GM23338 (cell line): ENCODE measurements at regions not wholly inside any gene's neighbourhood (a gene's known extent, or its start where the extent isn't known, plus 50 kb on each side); places are given as distances from the start of the nearest gene placed in this dataset.

ENCODE experiments used
- ATAC-seq: fragments of 200-7000 bp; cut with Tn5 transposase; 3 replicates; pipeline ENCODE4 v1.9.1; 2020
- DNase-seq: peaks from one replicate; pipeline ENCODE4 v3.0.0-alpha.2; 2015; ENCODE audit warnings: low spot score
- H2AFZ ChIP-seq: fragments of 200-600 bp; sonication (generic); 2 replicates; pipeline ENCODE4 v1.8.0; 2016; ENCODE audit warnings: antibody characterized with exemption, mild to moderate bottlenecking, moderate library complexity
- H3F3A ChIP-seq: fragments of 200-600 bp; sonication (generic); replicated peaks from 2 replicates; pipeline ENCODE4 v1.8.0; 2017; ENCODE audit warnings: antibody characterized with exemption, mixed run types, low read depth
- H3K27ac ChIP-seq: fragments of 200-600 bp; sonication (generic); 2 replicates; pipeline ENCODE4 v1.6.1; 2016; ENCODE audit warnings: low read depth
- H3K27me3 ChIP-seq: fragments of 200-600 bp; sonication (generic); 2 replicates; pipeline ENCODE4 v1.8.0; 2016; ENCODE audit warnings: mild to moderate bottlenecking, mixed run types, moderate library complexity; ENCODE audit not compliant: insufficient read depth
- H3K36me3 ChIP-seq: fragments of 200-600 bp; sonication (generic); 2 replicates; pipeline ENCODE4 v1.8.0; 2016; ENCODE audit warnings: mild to moderate bottlenecking; ENCODE audit not compliant: insufficient read depth
- H3K4me1 ChIP-seq: fragments of 200-600 bp; sonication (generic); 2 replicates; pipeline ENCODE4 v1.8.0; 2016; ENCODE audit warnings: mild to moderate bottlenecking, moderate library complexity; ENCODE audit not compliant: insufficient read depth
- H3K4me2 ChIP-seq: fragments of 200-600 bp; sonication (generic); 2 replicates; pipeline ENCODE4 v1.7.1; 2017; ENCODE audit warnings: mixed run types
- H3K4me3 ChIP-seq: fragments of 200-600 bp; sonication (generic); 2 replicates; pipeline ENCODE4 v1.6.1; 2016; ENCODE audit warnings: mixed run types
- H3K79me2 ChIP-seq: fragments of 200-600 bp; sonication (generic); replicated peaks from 2 replicates; pipeline ENCODE4 v1.8.0; 2017; ENCODE audit warnings: mild to moderate bottlenecking; ENCODE audit not compliant: insufficient read depth
- H3K9me2 ChIP-seq: fragments of 200-600 bp; sonication (generic); 2 replicates; pipeline ENCODE4 v1.8.0; 2017; ENCODE audit not compliant: insufficient read depth
- H4K20me1 ChIP-seq: fragments of 200-600 bp; sonication (generic); replicated peaks from 2 replicates; pipeline ENCODE4 v1.8.0; 2017; ENCODE audit warnings: mild to moderate bottlenecking; ENCODE audit not compliant: insufficient read depth
- H3K27ac Mint-ChIP-seq: 2 replicates; pipeline ENCODE4 v1.8.0; 2020; ENCODE audit warnings: inconsistent platforms, mild to moderate bottlenecking, moderate library complexity, mixed read lengths
- H3K27me3 Mint-ChIP-seq: 3 replicates; pipeline ENCODE4 v1.8.0; 2022; ENCODE audit warnings: low read depth, mild to moderate bottlenecking, moderate library complexity, mixed read lengths, inconsistent platforms; ENCODE audit not compliant: insufficient read depth, poor library complexity
- H3K36me3 Mint-ChIP-seq: 3 replicates; pipeline ENCODE4 v1.8.0; 2021; ENCODE audit warnings: low read depth, mild to moderate bottlenecking, inconsistent platforms, moderate library complexity, mixed read lengths
- H3K4me1 Mint-ChIP-seq: 3 replicates; pipeline ENCODE4 v1.8.0; 2020; ENCODE audit warnings: mild to moderate bottlenecking, inconsistent platforms, mixed read lengths
- H3K4me3 Mint-ChIP-seq: 3 replicates; pipeline ENCODE4 v1.8.0; 2021; ENCODE audit warnings: moderate library complexity, mild to moderate bottlenecking, inconsistent platforms, mixed read lengths
- H3K9me3 Mint-ChIP-seq: 3 replicates; pipeline ENCODE4 v1.8.0; 2020; ENCODE audit warnings: moderate library complexity, mild to moderate bottlenecking, inconsistent platforms, mixed read lengths
- CREB1 ChIP-seq: fragments of 250-450 bp; sonication (Bioruptor Pico); IDR thresholded peaks from 2 replicates; pipeline ENCODE4 v1.5.0; 2020; ENCODE audit warnings: low read depth, mild to moderate bottlenecking, moderate library complexity
- EZH2 ChIP-seq: fragments of 200-600 bp; sonication (generic); IDR thresholded peaks from one replicate; pipeline ENCODE4 v1.8.0; 2017; ENCODE audit warnings: antibody characterized with exemption, mild to moderate bottlenecking, low read depth; ENCODE audit not compliant: unreplicated experiment
- EZH2phosphoT487 ChIP-seq: fragments of 200-600 bp; sonication (generic); IDR thresholded peaks from one replicate; pipeline ENCODE4 v1.8.1; 2018; ENCODE audit warnings: antibody characterized with exemption; ENCODE audit not compliant: unreplicated experiment
- JUNB ChIP-seq: IDR thresholded peaks from one replicate; pipeline ENCODE4 v1.6.1; 2016; ENCODE audit warnings: antibody characterized with exemption; ENCODE audit not compliant: unreplicated experiment
- NANOG ChIP-seq: IDR thresholded peaks from 2 replicates; pipeline ENCODE4 v1.6.1; 2016; ENCODE audit warnings: antibody characterized with exemption, borderline replicate concordance
- STAT1 ChIP-seq: IDR thresholded peaks from one replicate; pipeline ENCODE4 v1.6.1; 2016; ENCODE audit warnings: antibody characterized with exemption; ENCODE audit not compliant: unreplicated experiment
- ZNF114 ChIP-seq: fragments of 250-450 bp; sonication (Bioruptor Pico); IDR thresholded peaks from 2 replicates; pipeline ENCODE4 v1.5.0; 2020; ENCODE audit warnings: mild to moderate bottlenecking, moderate library complexity
- ZNF331 ChIP-seq: fragments of 250-450 bp; sonication (Bioruptor Pico); IDR thresholded peaks from 2 replicates; pipeline ENCODE4 v1.5.0; 2020; ENCODE audit warnings: low read depth, mild to moderate bottlenecking, moderate library complexity
- TF ChIP-seq, protein P1 (sequence below): fragments of 250-450 bp; sonication (Bioruptor Pico); IDR thresholded peaks from 2 replicates; pipeline ENCODE4 v1.5.0; 2020; ENCODE audit warnings: mild to moderate bottlenecking, moderate library complexity
- TF ChIP-seq, protein P2 (sequence below), 2 experiments: fragments of 200-600 bp in 1 of 2; sonication (generic) in 1 of 2; conservative IDR thresholded peaks; 2 replicates each; pipeline versions ENCODE4 v1.5.1 to v1.6.1; 2016 to 2017; ENCODE audit warnings: antibody characterized with exemption in 2 of 2, low read depth in 2 of 2, mild to moderate bottlenecking in 2 of 2, moderate library complexity in 1 of 2
- TF ChIP-seq, protein P3 (sequence below): IDR thresholded peaks from one replicate; pipeline ENCODE4 v1.6.1; 2018; ENCODE audit warnings: antibody characterized with exemption; ENCODE audit not compliant: unreplicated experiment

GRCh38 chr12:43145481-43145880 is 406.5 kb downstream of the ADAMTS20 start:
- ATAC-seq (no peak), DNase-seq (no peak)
- Histone ChIP-seq H3K9me2 (peaks cover 7% of the 10 kb centered on the region; the same call in 1 of the 2 replicates), H3K4me2 (no peak overlapping the region), H3F3A (no peaks in the 10 kb centered on the region), H3K79me2 (no peaks in the 10 kb centered on the region), H3K27me3 (no peaks in the 10 kb centered on the region), H3K4me1 (no peaks in the 10 kb centered on the region), H3K36me3 (no peaks in the 10 kb centered on the region), H4K20me1 (no peaks in the 10 kb centered on the region), H3K4me3 (no peak overlapping the region), H3K27ac (no peak overlapping the region), H2AFZ (no peak overlapping the region)
- Mint-ChIP-seq H3K27ac (no peak overlapping the region), H3K36me3 (no peaks in the 10 kb centered on the region), H3K9me3 (no peaks in the 10 kb centered on the region; the same call in 2 of the 3 replicates), H3K4me3 (no peak overlapping the region), H3K4me1 (no peaks in the 10 kb centered on the region), H3K27me3 (peaks cover 2% of the 10 kb centered on the region)
- TF ChIP-seq, protein P1, sequence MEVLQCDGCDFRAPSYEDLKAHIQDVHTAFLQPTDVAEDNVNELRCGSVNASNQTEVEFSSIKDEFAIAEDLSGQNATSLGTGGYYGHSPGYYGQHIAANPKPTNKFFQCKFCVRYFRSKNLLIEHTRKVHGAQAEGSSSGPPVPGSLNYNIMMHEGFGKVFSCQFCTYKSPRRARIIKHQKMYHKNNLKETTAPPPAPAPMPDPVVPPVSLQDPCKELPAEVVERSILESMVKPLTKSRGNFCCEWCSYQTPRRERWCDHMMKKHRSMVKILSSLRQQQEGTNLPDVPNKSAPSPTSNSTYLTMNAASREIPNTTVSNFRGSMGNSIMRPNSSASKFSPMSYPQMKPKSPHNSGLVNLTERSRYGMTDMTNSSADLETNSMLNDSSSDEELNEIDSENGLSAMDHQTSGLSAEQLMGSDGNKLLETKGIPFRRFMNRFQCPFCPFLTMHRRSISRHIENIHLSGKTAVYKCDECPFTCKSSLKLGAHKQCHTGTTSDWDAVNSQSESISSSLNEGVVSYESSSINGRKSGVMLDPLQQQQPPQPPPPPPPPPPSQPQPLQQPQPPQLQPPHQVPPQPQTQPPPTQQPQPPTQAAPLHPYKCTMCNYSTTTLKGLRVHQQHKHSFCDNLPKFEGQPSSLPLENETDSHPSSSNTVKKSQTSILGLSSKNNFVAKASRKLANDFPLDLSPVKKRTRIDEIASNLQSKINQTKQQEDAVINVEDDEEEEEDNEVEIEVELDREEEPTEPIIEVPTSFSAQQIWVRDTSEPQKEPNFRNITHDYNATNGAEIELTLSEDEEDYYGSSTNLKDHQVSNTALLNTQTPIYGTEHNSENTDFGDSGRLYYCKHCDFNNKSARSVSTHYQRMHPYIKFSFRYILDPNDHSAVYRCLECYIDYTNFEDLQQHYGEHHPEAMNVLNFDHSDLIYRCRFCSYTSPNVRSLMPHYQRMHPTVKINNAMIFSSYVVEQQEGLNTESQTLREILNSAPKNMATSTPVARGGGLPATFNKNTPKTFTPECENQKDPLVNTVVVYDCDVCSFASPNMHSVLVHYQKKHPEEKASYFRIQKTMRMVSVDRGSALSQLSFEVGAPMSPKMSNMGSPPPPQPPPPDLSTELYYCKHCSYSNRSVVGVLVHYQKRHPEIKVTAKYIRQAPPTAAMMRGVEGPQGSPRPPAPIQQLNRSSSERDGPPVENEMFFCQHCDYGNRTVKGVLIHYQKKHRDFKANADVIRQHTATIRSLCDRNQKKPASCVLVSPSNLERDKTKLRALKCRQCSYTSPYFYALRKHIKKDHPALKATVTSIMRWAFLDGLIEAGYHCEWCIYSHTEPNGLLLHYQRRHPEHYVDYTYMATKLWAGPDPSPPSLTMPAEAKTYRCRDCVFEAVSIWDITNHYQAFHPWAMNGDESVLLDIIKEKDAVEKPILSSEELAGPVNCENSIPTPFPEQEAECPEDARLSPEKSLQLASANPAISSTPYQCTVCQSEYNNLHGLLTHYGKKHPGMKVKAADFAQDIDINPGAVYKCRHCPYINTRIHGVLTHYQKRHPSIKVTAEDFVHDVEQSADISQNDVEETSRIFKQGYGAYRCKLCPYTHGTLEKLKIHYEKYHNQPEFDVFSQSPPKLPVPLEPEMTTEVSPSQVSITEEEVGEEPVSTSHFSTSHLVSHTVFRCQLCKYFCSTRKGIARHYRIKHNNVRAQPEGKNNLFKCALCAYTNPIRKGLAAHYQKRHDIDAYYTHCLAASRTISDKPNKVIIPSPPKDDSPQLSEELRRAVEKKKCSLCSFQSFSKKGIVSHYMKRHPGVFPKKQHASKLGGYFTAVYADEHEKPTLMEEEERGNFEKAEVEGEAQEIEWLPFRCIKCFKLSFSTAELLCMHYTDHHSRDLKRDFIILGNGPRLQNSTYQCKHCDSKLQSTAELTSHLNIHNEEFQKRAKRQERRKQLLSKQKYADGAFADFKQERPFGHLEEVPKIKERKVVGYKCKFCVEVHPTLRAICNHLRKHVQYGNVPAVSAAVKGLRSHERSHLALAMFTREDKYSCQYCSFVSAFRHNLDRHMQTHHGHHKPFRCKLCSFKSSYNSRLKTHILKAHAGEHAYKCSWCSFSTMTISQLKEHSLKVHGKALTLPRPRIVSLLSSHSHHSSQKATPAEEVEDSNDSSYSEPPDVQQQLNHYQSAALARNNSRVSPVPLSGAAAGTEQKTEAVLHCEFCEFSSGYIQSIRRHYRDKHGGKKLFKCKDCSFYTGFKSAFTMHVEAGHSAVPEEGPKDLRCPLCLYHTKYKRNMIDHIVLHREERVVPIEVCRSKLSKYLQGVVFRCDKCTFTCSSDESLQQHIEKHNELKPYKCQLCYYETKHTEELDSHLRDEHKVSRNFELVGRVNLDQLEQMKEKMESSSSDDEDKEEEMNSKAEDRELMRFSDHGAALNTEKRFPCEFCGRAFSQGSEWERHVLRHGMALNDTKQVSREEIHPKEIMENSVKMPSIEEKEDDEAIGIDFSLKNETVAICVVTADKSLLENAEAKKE (CRISPR knock-in tag): no peak
- TF ChIP-seq, protein P2, sequence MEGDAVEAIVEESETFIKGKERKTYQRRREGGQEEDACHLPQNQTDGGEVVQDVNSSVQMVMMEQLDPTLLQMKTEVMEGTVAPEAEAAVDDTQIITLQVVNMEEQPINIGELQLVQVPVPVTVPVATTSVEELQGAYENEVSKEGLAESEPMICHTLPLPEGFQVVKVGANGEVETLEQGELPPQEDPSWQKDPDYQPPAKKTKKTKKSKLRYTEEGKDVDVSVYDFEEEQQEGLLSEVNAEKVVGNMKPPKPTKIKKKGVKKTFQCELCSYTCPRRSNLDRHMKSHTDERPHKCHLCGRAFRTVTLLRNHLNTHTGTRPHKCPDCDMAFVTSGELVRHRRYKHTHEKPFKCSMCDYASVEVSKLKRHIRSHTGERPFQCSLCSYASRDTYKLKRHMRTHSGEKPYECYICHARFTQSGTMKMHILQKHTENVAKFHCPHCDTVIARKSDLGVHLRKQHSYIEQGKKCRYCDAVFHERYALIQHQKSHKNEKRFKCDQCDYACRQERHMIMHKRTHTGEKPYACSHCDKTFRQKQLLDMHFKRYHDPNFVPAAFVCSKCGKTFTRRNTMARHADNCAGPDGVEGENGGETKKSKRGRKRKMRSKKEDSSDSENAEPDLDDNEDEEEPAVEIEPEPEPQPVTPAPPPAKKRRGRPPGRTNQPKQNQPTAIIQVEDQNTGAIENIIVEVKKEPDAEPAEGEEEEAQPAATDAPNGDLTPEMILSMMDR (conservative IDR thresholded peaks at IDR 0.05; ENCODE audit: low read depth in 2 of 2): no peak
- TF ChIP-seq ZNF114: no peak

DNA sequence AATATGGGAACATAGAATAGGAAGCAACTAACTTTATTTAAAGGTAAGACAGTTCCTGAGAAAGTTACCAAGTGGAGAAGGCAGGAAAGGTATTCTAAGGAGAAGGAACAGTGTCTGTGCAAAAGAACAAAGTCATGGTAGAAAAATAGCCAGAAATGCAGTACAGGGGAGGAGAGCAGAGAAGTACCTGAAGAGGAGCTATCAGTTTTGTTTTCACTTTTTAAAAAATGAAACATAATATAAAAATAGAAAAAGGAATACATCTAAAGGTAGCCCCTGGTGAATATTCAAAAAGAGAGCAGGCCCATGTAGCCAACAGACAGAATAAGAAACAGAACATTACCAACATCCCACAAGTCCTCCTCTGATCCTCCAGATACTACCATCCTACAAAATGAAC is 408.7 kb downstream of the ADAMTS20 start:
- Mint-ChIP-seq H3K9me3 (no peaks in the 10 kb centered on the region; the same call in 2 of the 3 replicates), H3K27ac (no peak overlapping the region), H3K36me3 (no peaks in the 10 kb centered on the region), H3K27me3 (peaks cover 2% of the 10 kb centered on the region), H3K4me1 (no peaks in the 10 kb centered on the region), H3K4me3 (no peak overlapping the region)
- Histone ChIP-seq H3F3A (no peaks in the 10 kb centered on the region), H3K4me2 (no peak overlapping the region), H3K9me2 (peaks cover 7% of the 10 kb centered on the region; the same call in 1 of the 2 replicates), H3K36me3 (no peaks in the 10 kb centered on the region), H3K27me3 (no peaks in the 10 kb centered on the region), H3K27ac (no peak overlapping the region), H3K4me3 (no peak overlapping the region), H2AFZ (no peak overlapping the region), H4K20me1 (no peaks in the 10 kb centered on the region), H3K4me1 (no peaks in the 10 kb centered on the region), H3K79me2 (no peaks in the 10 kb centered on the region)
- DNase-seq (no peak), ATAC-seq (no peak)
- TF ChIP-seq JUNB: no peak
- no peak for TF ChIP-seq CREB1
- TF ChIP-seq EZH2: no peak
- TF ChIP-seq ZNF331 (CRISPR knock-in tag): no peak
- TF ChIP-seq STAT1: no peak
- no peak for TF ChIP-seq NANOG
- TF ChIP-seq, protein P3, sequence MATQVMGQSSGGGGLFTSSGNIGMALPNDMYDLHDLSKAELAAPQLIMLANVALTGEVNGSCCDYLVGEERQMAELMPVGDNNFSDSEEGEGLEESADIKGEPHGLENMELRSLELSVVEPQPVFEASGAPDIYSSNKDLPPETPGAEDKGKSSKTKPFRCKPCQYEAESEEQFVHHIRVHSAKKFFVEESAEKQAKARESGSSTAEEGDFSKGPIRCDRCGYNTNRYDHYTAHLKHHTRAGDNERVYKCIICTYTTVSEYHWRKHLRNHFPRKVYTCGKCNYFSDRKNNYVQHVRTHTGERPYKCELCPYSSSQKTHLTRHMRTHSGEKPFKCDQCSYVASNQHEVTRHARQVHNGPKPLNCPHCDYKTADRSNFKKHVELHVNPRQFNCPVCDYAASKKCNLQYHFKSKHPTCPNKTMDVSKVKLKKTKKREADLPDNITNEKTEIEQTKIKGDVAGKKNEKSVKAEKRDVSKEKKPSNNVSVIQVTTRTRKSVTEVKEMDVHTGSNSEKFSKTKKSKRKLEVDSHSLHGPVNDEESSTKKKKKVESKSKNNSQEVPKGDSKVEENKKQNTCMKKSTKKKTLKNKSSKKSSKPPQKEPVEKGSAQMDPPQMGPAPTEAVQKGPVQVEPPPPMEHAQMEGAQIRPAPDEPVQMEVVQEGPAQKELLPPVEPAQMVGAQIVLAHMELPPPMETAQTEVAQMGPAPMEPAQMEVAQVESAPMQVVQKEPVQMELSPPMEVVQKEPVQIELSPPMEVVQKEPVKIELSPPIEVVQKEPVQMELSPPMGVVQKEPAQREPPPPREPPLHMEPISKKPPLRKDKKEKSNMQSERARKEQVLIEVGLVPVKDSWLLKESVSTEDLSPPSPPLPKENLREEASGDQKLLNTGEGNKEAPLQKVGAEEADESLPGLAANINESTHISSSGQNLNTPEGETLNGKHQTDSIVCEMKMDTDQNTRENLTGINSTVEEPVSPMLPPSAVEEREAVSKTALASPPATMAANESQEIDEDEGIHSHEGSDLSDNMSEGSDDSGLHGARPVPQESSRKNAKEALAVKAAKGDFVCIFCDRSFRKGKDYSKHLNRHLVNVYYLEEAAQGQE: no peak
- TF ChIP-seq EZH2phosphoT487: no peak
